Endothelial cell of umbilical vein (primary cell): ENCODE measurements at regions not wholly inside any gene's neighbourhood (a gene's known extent, or its start where the extent isn't known, plus 50 kb on each side); places are given as distances from the start of the nearest gene placed in this dataset.
A peak's percentile ranks its signal among the peaks of the same experiment; 100 is the strongest.

Experiments
- BruUV-seq: library from RNA; stranded (reverse); fragments of 400-500 nt; replicated peaks from 2 replicates; lab custom pipeline; 2021; lab: Mats Ljungman, UMichigan
- CTCF ChIA-PET: fragments of 300-600, 350-600 bp; sonication (Branson Sonifier 250); formaldehyde crosslinking; loops from one replicate; lab custom pipeline; 2021; ENCODE audit warnings: antibody characterized with exemption, inconsistent platforms; lab: Charles Lee
- POLR2A ChIA-PET: fragments of 300-600, 350-600 bp; sonication (Branson Sonifier 250); formaldehyde crosslinking; loops from one replicate; lab custom pipeline; 2021; ENCODE audit warnings: antibody characterized with exemption, inconsistent platforms; lab: Charles Lee
- DNase-seq: peaks from one replicate; pipeline ENCODE4 v3.0.0-alpha.2; 2011; ENCODE audit warnings: low read depth, low spot score
- FAIRE-seq: peaks from 2 replicates; lab custom pipeline; 2011; peaks lifted over from hg19 to GRCh38; lab: Jason Lieb, UNC
- H2AFZ ChIP-seq: 2 replicates; pipeline ENCODE4 v1.6.0; 2012; ENCODE audit warnings: low read depth, low read length, control low read depth, inconsistent platforms
- H3K27ac ChIP-seq: 2 replicates; pipeline ENCODE4 v1.5.1; 2011; ENCODE audit warnings: low read depth, mild to moderate bottlenecking, control low read depth, low read length, moderate library complexity; ENCODE audit not compliant: insufficient read depth
- H3K27me3 ChIP-seq, 2 experiments: 2 replicates each; pipeline versions ENCODE4 v1.6.0 to v1.6.1; 2011; ENCODE audit warnings: low read length in 2 of 2, mixed read lengths in 1 of 2; ENCODE audit not compliant: control insufficient read depth in 2 of 2, insufficient read depth in 2 of 2
- H3K36me3 ChIP-seq, 2 experiments: 2 replicates in 1 of 2; 3 replicates in 1 of 2; pipeline ENCODE4 v1.5.1; 2011; ENCODE audit warnings: low read length in 2 of 2, mild to moderate bottlenecking in 1 of 2, moderate library complexity in 1 of 2; ENCODE audit not compliant: control insufficient read depth in 2 of 2, insufficient read depth in 2 of 2; ENCODE audit errors: extremely low read depth in 1 of 2
- H3K4me1 ChIP-seq: 3 replicates; pipeline ENCODE4 v1.5.1; 2011; ENCODE audit warnings: mild to moderate bottlenecking, low read length; ENCODE audit not compliant: control insufficient read depth, insufficient read depth; ENCODE audit errors: extremely low read depth
- H3K4me2 ChIP-seq: 2 replicates; pipeline ENCODE4 v1.6.1; 2011; ENCODE audit warnings: low read length, control low read depth, mixed read lengths; ENCODE audit not compliant: insufficient read depth
- H3K4me3 ChIP-seq, 3 experiments: fragments of 200-600 bp in 1 of 3; sonication (generic), shearing (Covaris generic) in 1 of 3; replicated peaks in 1 of 3; 2 replicates each; pipeline ENCODE4 v1.5.1; 2011 to 2016; ENCODE audit warnings: control low read depth in 3 of 3, low read length in 3 of 3, mild to moderate bottlenecking in 2 of 3, inconsistent platforms in 1 of 3, low read depth in 1 of 3, moderate library complexity in 1 of 3; ENCODE audit not compliant: insufficient read depth in 1 of 3
- H3K79me2 ChIP-seq: 2 replicates; pipeline ENCODE4 v1.6.0; 2012; ENCODE audit warnings: low read length, inconsistent platforms; ENCODE audit not compliant: control insufficient read depth, insufficient read depth
- H3K9ac ChIP-seq: replicated peaks from 2 replicates; pipeline ENCODE3; 2011; ENCODE audit warnings: low read length, control low read depth; ENCODE audit not compliant: insufficient read depth; ENCODE audit errors: extremely low read depth
- H3K9me1 ChIP-seq: replicated peaks from 3 replicates; pipeline ENCODE4 v1.6.0; 2011; ENCODE audit warnings: mild to moderate bottlenecking, low read length; ENCODE audit not compliant: control insufficient read depth, insufficient read depth; ENCODE audit errors: extremely low read depth
- H3K9me3 ChIP-seq: replicated peaks from 2 replicates; pipeline ENCODE4 v1.5.1; 2012; ENCODE audit warnings: low read length, inconsistent platforms; ENCODE audit not compliant: control insufficient read depth, insufficient read depth
- H4K20me1 ChIP-seq: replicated peaks from 2 replicates; pipeline ENCODE3; 2011; ENCODE audit warnings: mild to moderate bottlenecking, low read length; ENCODE audit not compliant: control insufficient read depth, insufficient read depth; ENCODE audit errors: extremely low read depth
- CTCF ChIP-seq, 2 donors: IDR thresholded peaks; 1 replicate in 1 of 2; 2 replicates in 1 of 2; pipeline ENCODE4 v1.5.1; 2011; ENCODE audit warnings: low read length in 2 of 2, mild to moderate bottlenecking in 2 of 2, moderate library complexity in 2 of 2, control low read depth in 1 of 2, inconsistent platforms in 1 of 2, low read depth in 1 of 2; ENCODE audit not compliant: insufficient read depth in 1 of 2; ENCODE audit errors: extremely low read depth in 1 of 2
- EZH2 ChIP-seq: IDR thresholded peaks from 2 replicates; pipeline ENCODE4 v1.6.1; 2012; ENCODE audit warnings: borderline replicate concordance, low read depth, mild to moderate bottlenecking, moderate library complexity, low read length, inconsistent platforms; ENCODE audit not compliant: severe bottlenecking
- FOS ChIP-seq: IDR thresholded peaks from 2 replicates; pipeline ENCODE4 v1.6.1; 2011; ENCODE audit warnings: mild to moderate bottlenecking, low read length, moderate library complexity, borderline replicate concordance; ENCODE audit not compliant: insufficient read depth
- JUN ChIP-seq: IDR thresholded peaks from 2 replicates; pipeline ENCODE4 v1.6.1; 2011; ENCODE audit warnings: borderline replicate concordance, low read depth; ENCODE audit not compliant: insufficient read length, insufficient read depth
- MYC ChIP-seq: IDR thresholded peaks from one replicate; pipeline ENCODE4 v1.6.1; 2011; ENCODE audit warnings: mild to moderate bottlenecking, low read depth, low read length
- POLR2A ChIP-seq: IDR thresholded peaks from 2 replicates; pipeline ENCODE4 v1.6.1; 2012; ENCODE audit warnings: low read depth, mild to moderate bottlenecking, control low read depth, low read length
- POLR2AphosphoS5 ChIP-seq: IDR thresholded peaks from 2 replicates; pipeline ENCODE4 v1.6.1; 2012; ENCODE audit warnings: low read depth, mild to moderate bottlenecking, control low read depth, low read length, moderate library complexity; ENCODE audit not compliant: insufficient read depth
- dilution Hi-C: fragments of 300-500 bp; cut with MboI; formaldehyde crosslinking; loops from one replicate; pipeline ENCODE4 v1.15.0; 2019; ENCODE audit warnings: low sequenced_read_pairs; ENCODE audit not compliant: extremely low pct_ligation_motif_present
- intact Hi-C: fragments of 100-400 bp; cut with micrococcal nuclease; formaldehyde crosslinking; loops from one replicate; pipeline ENCODE4 v1.10.0; 2022
- TF ChIP-seq, protein P1 (sequence below): IDR thresholded peaks from 2 replicates; pipeline ENCODE4 v1.6.1; 2011; ENCODE audit not compliant: insufficient read depth, insufficient read length

GRCh38 chr5:157948738-157949410 lies 89.9 kb upstream of the CLINT1 start:
- dilution Hi-C loops (no loop called here), intact Hi-C loops (loop anchor here (1.0 to 5.0 kb wide), 6 partner anchors 31 to 1183 kb away; no protein-coding TSS in a partner anchor)
- peak; percentile 92 for FAIRE-seq
- TF ChIP-seq CTCF (IDR thresholded peaks at IDR 0.05; ENCODE audit: extremely low read depth in 1 of 2, insufficient read depth in 1 of 2, low read depth in 1 of 2, low read length in 2 of 2) (peak; percentile 83 to 84), POLR2A (no peak)
- H3K27me3 ChIP-seq, result peaks cover 0 to 4% of the 10 kb centered on the region in 2 experiments
- DNase-seq, result peak; percentile 90
- no peaks in the 10 kb centered on the region for H3K9me1 ChIP-seq
- CTCF ChIA-PET, result interaction anchor here (0.6 to 4.9 kb wide), 59 partner anchors 8 to 1208 kb away, joined by 3 to 60 read pairs (median 5); partner anchors contain the start of genes CLINT1 and LSM11
- H3K4me1 ChIP-seq, result no peaks in the 10 kb centered on the region
- H3K36me3 ChIP-seq, result no peaks in the 10 kb centered on the region
- no peak overlapping the region for H3K4me3 ChIP-seq
- BruUV-seq, result no TSS peak
- H2AFZ ChIP-seq, result peak overlapping the region; percentile 56
- POLR2A ChIA-PET, result interaction anchor here (0.5 to 1.2 kb wide), 2 partner anchors 90 to 94 kb away, joined by 3 read pairs; partner anchors contain the start of gene CLINT1
- H3K4me2 ChIP-seq, result peak overlapping the region; percentile 34
- H4K20me1 ChIP-seq, result no peaks in the 10 kb centered on the region
- H3K79me2 ChIP-seq, result no peaks in the 10 kb centered on the region
- H3K9ac ChIP-seq, result no peak overlapping the region
- H3K9me3 ChIP-seq, result no peaks in the 10 kb centered on the region
- no peak overlapping the region for H3K27ac ChIP-seq

- FAIRE-seq (peak; percentile 38), DNase-seq (peak; percentile 21)
- intact Hi-C loops, result loop anchor here (1.0 to 5.0 kb wide), 3 partner anchors 127 to 1185 kb away; no protein-coding TSS in a partner anchor
- BruUV-seq, result no TSS peak
- no peak overlapping the region for H3K4me3 ChIP-seq
- H3K79me2 ChIP-seq, result no peaks in the 10 kb centered on the region
- peaks cover 0 to 4% of the 10 kb centered on the region in 2 experiments for H3K27me3 ChIP-seq
- ChIA-PET CTCF (interaction anchor here (0.7 kb wide), 1 partner anchor 119 kb away, joined by 4 read pairs; no protein-coding TSS in a partner anchor), POLR2A (no interaction called here)
- H2AFZ ChIP-seq, result peak overlapping the region; percentile 28
- H3K4me2 ChIP-seq, result no peak overlapping the region
- H3K36me3 ChIP-seq, result no peaks in the 10 kb centered on the region
- TF ChIP-seq EZH2 (no peak), POLR2A (no peak), FOS (peak; percentile 37), POLR2AphosphoS5 (no peak), CTCF (IDR thresholded peaks at IDR 0.05; ENCODE audit: extremely low read depth in 1 of 2, insufficient read depth in 1 of 2, low read depth in 1 of 2, low read length in 2 of 2) (no peak), JUN (peak; percentile 15), MYC (no peak)
- TF ChIP-seq, protein P1, sequence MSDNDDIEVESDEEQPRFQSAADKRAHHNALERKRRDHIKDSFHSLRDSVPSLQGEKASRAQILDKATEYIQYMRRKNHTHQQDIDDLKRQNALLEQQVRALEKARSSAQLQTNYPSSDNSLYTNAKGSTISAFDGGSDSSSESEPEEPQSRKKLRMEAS, result no peak
- dilution Hi-C loops, result no loop called here
- H3K27ac ChIP-seq, result no peak overlapping the region
- no peak overlapping the region for H3K9ac ChIP-seq
- no peaks in the 10 kb centered on the region for H3K9me3 ChIP-seq
- H4K20me1 ChIP-seq, result no peaks in the 10 kb centered on the region
- H3K4me1 ChIP-seq, result no peaks in the 10 kb centered on the region
- no peaks in the 10 kb centered on the region for H3K9me1 ChIP-seq
Observed at GRCh38 chr5:157947156-157947555, 88.2 kb upstream of the CLINT1 start.
